Astrocyte of the spinal cord (primary cell): ENCODE measurements at regions not wholly inside any gene's neighbourhood (a gene's known extent, or its start where the extent isn't known, plus 50 kb on each side); places are given as distances from the start of the nearest gene placed in this dataset.

ENCODE experiments used
- DNase-seq: peaks from one replicate; pipeline ENCODE4 v3.0.0; 2011; ENCODE audit warnings: low read depth, low spot score
- H3K4me3 ChIP-seq: 2 replicates; pipeline ENCODE4 v1.5.1; 2011; ENCODE audit warnings: low read depth, mild to moderate bottlenecking, low read length, moderate library complexity
- CTCF ChIP-seq: IDR thresholded peaks from 2 replicates; pipeline ENCODE4 v1.5.1; 2012; ENCODE audit warnings: low read depth, mild to moderate bottlenecking, low read length, inconsistent platforms
- in situ Hi-C: cut with HindIII; loops from 2 replicates; pipeline ENCODE4 v1.10.0; 2017; ENCODE audit warnings: low sequenced_read_pairs

- no peak for DNase-seq
- no peak overlapping the region for H3K4me3 ChIP-seq
- TF ChIP-seq CTCF = no peak
- in situ Hi-C loops = no loop called here
Observed at GRCh38 chr14:99043267-99043615, 228.8 kb downstream of the BCL11B start.

GRCh38 chr14:99043756-99044155 lies 228.2 kb downstream of the BCL11B start:
- no peak overlapping the region for H3K4me3 ChIP-seq
- in situ Hi-C loops = no loop called here
- TF ChIP-seq CTCF = no peak
- no peak for DNase-seq

GRCh38 chr14:99047441-99048031 lies 224.5 kb downstream of the BCL11B start:
- no peak for TF ChIP-seq CTCF
- in situ Hi-C loops = no loop called here
- no peak overlapping the region for H3K4me3 ChIP-seq
- peak; percentile 58 for DNase-seq

GRCh38 chr14:99050309-99050708 lies 221.7 kb downstream of the BCL11B start:
- TF ChIP-seq CTCF = no peak
- no peak for DNase-seq
- in situ Hi-C loops = no loop called here
- no peak overlapping the region for H3K4me3 ChIP-seq

GRCh38 chr14:99052467-99052866 lies 219.5 kb downstream of the BCL11B start:
- no peak overlapping the region for H3K4me3 ChIP-seq
- no peak for TF ChIP-seq CTCF

GRCh38 chr14:99055019-99055418 lies 217.0 kb downstream of the BCL11B start:
- no peak for TF ChIP-seq CTCF
- no peak for DNase-seq
- in situ Hi-C loops = no loop called here
- no peak overlapping the region for H3K4me3 ChIP-seq

More at GRCh38 chr14:99052467-99052866, 219.5 kb downstream of the BCL11B start:
- no peak for DNase-seq
- in situ Hi-C loops = no loop called here

- no peak for TF ChIP-seq CTCF
- in situ Hi-C loops = no loop called here
- no peak overlapping the region for H3K4me3 ChIP-seq
- no peak for DNase-seq
Observed at GRCh38 chr14:99055816-99056215, 216.2 kb downstream of the BCL11B start.
